Nephron (organoid): ENCODE measurements at regions not wholly inside any gene's neighbourhood (a gene's known extent, or its start where the extent isn't known, plus 50 kb on each side); places are given as distances from the start of the nearest gene placed in this dataset.

Experiments
- H3K27ac Mint-ChIP-seq, 3 experiments: 2 replicates each; pipeline ENCODE4 v1.8.0; 2020; ENCODE audit warnings: mixed read lengths in 3 of 3, mild to moderate bottlenecking in 2 of 3, moderate library complexity in 1 of 3
- H3K27me3 Mint-ChIP-seq: 2 replicates; pipeline ENCODE4 v1.8.0; 2021; ENCODE audit warnings: low read depth, mild to moderate bottlenecking, moderate library complexity, mixed read lengths
- H3K36me3 Mint-ChIP-seq: 2 replicates; pipeline ENCODE4 v1.8.0; 2020; ENCODE audit warnings: low read depth, mixed read lengths
- H3K4me1 Mint-ChIP-seq: 2 replicates; pipeline ENCODE4 v1.8.0; 2020; ENCODE audit warnings: mixed read lengths
- H3K4me3 Mint-ChIP-seq, 3 experiments: 2 replicates each; pipeline ENCODE4 v1.8.0; 2020; ENCODE audit warnings: mild to moderate bottlenecking in 3 of 3, mixed read lengths in 3 of 3, moderate library complexity in 2 of 3
- H3K9me3 Mint-ChIP-seq: 2 replicates; pipeline ENCODE4 v1.8.0; 2020; ENCODE audit warnings: mixed read lengths
- CTCF ChIP-seq, 3 experiments: fragments of 200-600 bp; sonication (generic); IDR thresholded peaks; one replicate each; pipeline ENCODE4 v1.5.0; 2021; ENCODE audit warnings: antibody characterized with exemption in 3 of 3; ENCODE audit not compliant: unreplicated experiment in 3 of 3

GRCh38 chr2:12502759-12503158 lies 214.0 kb upstream of the TRIB2 start:
- Mint-ChIP-seq H3K9me3 (no peaks in the 10 kb centered on the region), H3K4me1 (peaks cover 54% of the 10 kb centered on the region), H3K4me3 (no peak overlapping the region), H3K27ac (no peak overlapping the region), H3K27me3 (no peaks in the 10 kb centered on the region), H3K36me3 (no peaks in the 10 kb centered on the region)
- TF ChIP-seq CTCF (IDR thresholded peaks at IDR 0.05; ENCODE audit: unreplicated experiment in 3 of 3), result no peak

GRCh38 chr2:12504443-12504842 lies 212.3 kb upstream of the TRIB2 start:
- H3K27me3 Mint-ChIP-seq, result no peaks in the 10 kb centered on the region
- peaks cover 45% of the 10 kb centered on the region for H3K4me1 Mint-ChIP-seq
- H3K27ac Mint-ChIP-seq, result no peak overlapping the region
- TF ChIP-seq CTCF (IDR thresholded peaks at IDR 0.05; ENCODE audit: unreplicated experiment in 3 of 3), result no peak
- H3K9me3 Mint-ChIP-seq, result peaks cover under 1% of the 10 kb centered on the region
- H3K4me3 Mint-ChIP-seq, result no peak overlapping the region
- no peaks in the 10 kb centered on the region for H3K36me3 Mint-ChIP-seq

GRCh38 chr2:12506846-12507245 lies 209.9 kb upstream of the TRIB2 start:
- H3K27ac Mint-ChIP-seq, result no peak overlapping the region
- no peak overlapping the region for H3K4me3 Mint-ChIP-seq
- peaks cover 39% of the 10 kb centered on the region for H3K4me1 Mint-ChIP-seq
- H3K27me3 Mint-ChIP-seq, result no peaks in the 10 kb centered on the region
- peaks cover 10% of the 10 kb centered on the region for H3K9me3 Mint-ChIP-seq
- TF ChIP-seq CTCF (IDR thresholded peaks at IDR 0.05; ENCODE audit: unreplicated experiment in 3 of 3), result no peak
- no peaks in the 10 kb centered on the region for H3K36me3 Mint-ChIP-seq

GRCh38 chr2:12507295-12507694 lies 209.4 kb upstream of the TRIB2 start:
- no peak for TF ChIP-seq CTCF (IDR thresholded peaks at IDR 0.05; ENCODE audit: unreplicated experiment in 3 of 3)
- Mint-ChIP-seq H3K4me1 (peaks cover 36% of the 10 kb centered on the region), H3K4me3 (no peak overlapping the region), H3K27ac (no peak overlapping the region), H3K27me3 (no peaks in the 10 kb centered on the region), H3K36me3 (no peaks in the 10 kb centered on the region), H3K9me3 (peaks cover 10% of the 10 kb centered on the region)

- Mint-ChIP-seq H3K27ac (no peak overlapping the region), H3K9me3 (peaks cover 10% of the 10 kb centered on the region), H3K4me3 (no peak overlapping the region), H3K4me1 (peaks cover 19% of the 10 kb centered on the region), H3K36me3 (no peaks in the 10 kb centered on the region), H3K27me3 (no peaks in the 10 kb centered on the region)
- no peak for TF ChIP-seq CTCF (IDR thresholded peaks at IDR 0.05; ENCODE audit: unreplicated experiment in 3 of 3)
Measured at GRCh38 chr2:12510070-12510469, 206.7 kb upstream of the TRIB2 start.

- no peaks in the 10 kb centered on the region for H3K36me3 Mint-ChIP-seq
- no peak for TF ChIP-seq CTCF (IDR thresholded peaks at IDR 0.05; ENCODE audit: unreplicated experiment in 3 of 3)
- H3K4me3 Mint-ChIP-seq, result no peak overlapping the region
- H3K27me3 Mint-ChIP-seq, result peaks cover 3% of the 10 kb centered on the region
- no peak overlapping the region for H3K27ac Mint-ChIP-seq
- H3K4me1 Mint-ChIP-seq, result no peaks in the 10 kb centered on the region
- peaks cover 10% of the 10 kb centered on the region for H3K9me3 Mint-ChIP-seq
Measured at GRCh38 chr2:12513339-12513738, 203.4 kb upstream of the TRIB2 start.
